Fibroblast of the aortic adventitia (primary cell): ENCODE measurements at regions not wholly inside any gene's neighbourhood (a gene's known extent, or its start where the extent isn't known, plus 50 kb on each side); places are given as distances from the start of the nearest gene placed in this dataset.

Experiments
- DNase-seq: peaks from one replicate; pipeline ENCODE4 v3.0.0-alpha.2; 2010; ENCODE audit warnings: low read depth
- H3K4me3 ChIP-seq: 2 replicates; pipeline ENCODE4 v1.5.1; 2011; ENCODE audit warnings: low read depth, mild to moderate bottlenecking, control low read depth, low read length, moderate library complexity
- TF ChIP-seq, protein P1 (sequence below): IDR thresholded peaks from 2 replicates; pipeline ENCODE4 v1.5.1; 2011; ENCODE audit warnings: mild to moderate bottlenecking, low read length, control low read depth, inconsistent platforms; ENCODE audit not compliant: insufficient read depth

DNA sequence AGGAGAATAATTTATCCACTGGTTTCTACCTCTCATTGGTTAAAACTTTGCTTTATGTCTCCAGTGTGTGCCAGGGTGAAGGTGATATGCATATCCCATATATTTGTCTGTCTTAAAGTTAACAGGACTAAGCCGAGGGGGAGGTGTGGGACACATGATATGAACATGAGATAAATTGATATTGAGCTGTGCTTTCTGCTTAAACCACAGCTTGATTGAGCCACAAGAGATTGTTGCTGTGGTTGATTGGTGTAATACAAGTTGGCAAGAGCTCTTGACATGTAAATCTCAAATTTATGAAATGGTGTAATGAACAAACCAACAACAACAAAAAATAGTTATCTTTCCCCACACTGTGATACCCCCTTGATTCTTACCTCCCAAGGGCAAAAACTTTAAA is 1295.5 kb upstream of the NCAM2 start:
- no peak for DNase-seq
- no peak overlapping the region for H3K4me3 ChIP-seq
- TF ChIP-seq, protein P1, sequence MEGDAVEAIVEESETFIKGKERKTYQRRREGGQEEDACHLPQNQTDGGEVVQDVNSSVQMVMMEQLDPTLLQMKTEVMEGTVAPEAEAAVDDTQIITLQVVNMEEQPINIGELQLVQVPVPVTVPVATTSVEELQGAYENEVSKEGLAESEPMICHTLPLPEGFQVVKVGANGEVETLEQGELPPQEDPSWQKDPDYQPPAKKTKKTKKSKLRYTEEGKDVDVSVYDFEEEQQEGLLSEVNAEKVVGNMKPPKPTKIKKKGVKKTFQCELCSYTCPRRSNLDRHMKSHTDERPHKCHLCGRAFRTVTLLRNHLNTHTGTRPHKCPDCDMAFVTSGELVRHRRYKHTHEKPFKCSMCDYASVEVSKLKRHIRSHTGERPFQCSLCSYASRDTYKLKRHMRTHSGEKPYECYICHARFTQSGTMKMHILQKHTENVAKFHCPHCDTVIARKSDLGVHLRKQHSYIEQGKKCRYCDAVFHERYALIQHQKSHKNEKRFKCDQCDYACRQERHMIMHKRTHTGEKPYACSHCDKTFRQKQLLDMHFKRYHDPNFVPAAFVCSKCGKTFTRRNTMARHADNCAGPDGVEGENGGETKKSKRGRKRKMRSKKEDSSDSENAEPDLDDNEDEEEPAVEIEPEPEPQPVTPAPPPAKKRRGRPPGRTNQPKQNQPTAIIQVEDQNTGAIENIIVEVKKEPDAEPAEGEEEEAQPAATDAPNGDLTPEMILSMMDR, result no peak

DNA sequence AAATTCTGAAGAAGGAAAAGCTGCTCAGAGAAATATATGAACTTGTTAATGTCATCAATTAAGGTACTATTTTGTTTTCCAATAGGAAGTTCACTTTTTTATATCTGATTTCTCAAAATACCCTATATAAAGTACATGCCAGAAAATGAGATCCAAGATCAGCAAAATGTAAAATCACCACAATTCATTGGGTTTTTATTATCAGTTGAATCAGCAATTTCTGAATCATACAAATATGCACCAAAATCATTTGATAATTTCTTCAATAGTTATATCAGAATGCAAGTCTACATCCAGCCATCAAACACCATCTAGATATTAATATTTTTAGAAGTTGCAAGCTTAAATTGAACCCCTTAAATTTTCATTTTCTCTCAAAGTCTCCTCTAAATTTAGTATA is 1293.4 kb upstream of the NCAM2 start:
- TF ChIP-seq, protein P1, result no peak
- DNase-seq, result no peak
- no peak overlapping the region for H3K4me3 ChIP-seq

DNA sequence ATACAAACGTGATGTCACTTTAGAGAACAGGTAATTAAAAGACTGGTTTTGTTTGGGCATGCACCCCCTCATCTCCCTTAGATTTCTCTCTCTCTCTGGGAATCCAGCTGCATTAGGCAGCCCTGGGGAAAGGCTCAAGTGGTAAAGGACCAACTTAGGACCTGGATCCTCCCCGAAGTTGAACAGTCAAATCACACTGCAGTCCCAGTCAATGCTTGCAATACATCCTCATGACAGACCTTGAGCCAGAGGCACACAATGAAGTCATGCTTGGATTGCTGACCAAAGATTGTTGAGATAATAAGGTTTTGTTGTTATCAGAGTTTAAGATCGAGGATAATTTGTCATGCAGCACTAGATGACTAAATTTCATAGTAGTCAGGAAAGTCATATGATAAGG is 1285.8 kb upstream of the NCAM2 start:
- DNase-seq, result no peak
- TF ChIP-seq, protein P1, result no peak
- no peak overlapping the region for H3K4me3 ChIP-seq

DNA sequence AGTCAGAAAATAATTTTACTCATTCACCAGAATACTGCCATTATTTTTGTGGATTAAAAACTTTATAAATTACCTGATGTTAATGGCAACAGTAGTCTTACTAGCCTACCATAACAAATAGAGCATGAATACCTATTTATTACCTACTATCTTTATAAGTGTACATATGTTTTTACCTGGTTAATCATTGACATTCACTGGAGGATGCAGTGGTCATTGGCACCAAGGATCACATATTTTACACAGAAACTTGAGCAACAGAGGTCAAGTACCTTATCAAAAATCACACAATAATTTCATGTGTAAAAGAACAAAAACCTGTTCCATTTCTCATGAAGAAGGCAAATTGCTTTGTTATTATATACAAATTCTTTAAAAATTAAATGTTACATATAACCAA is 1284.9 kb upstream of the NCAM2 start:
- no peak for DNase-seq
- no peak overlapping the region for H3K4me3 ChIP-seq
- TF ChIP-seq, protein P1, result no peak

DNA sequence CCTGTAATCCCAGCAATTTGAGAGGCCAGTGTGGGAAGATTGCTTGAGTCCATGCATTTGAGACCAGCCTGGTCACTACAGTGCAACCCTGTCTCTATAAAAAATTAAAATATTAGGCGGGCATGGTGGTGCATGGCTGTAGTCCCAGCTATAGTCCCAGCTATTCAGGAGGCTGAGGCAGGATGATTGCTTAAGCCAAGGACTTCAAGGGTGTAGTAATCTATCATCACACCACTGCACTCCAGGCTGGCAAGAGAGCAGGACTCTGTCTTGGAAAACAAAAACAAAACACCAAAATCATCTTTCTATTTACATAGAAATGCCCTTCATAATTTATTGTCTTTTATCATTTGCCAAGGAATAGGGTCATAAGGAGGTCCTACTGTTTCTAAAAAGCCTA is 1274.1 kb upstream of the NCAM2 start:
- no peak for DNase-seq
- TF ChIP-seq, protein P1, result no peak
- H3K4me3 ChIP-seq, result no peak overlapping the region

DNA sequence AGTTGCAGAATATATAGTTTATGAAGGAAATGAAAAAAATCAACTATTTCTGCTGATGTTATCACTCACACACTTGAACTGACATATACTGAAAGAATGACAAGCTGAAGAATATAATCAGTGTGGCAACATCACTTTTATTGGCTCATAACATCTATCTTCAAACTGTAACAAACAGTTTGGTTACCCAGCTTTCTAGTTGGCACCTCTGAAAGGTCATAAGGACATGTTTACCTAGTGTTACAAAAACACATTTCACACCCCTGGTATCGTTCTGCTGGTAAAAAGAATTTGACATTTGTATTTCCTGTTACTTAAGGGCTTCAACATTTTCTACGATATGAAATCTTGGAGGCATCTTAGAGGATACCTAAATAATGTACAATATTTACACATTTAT is 1267.0 kb upstream of the NCAM2 start:
- H3K4me3 ChIP-seq, result no peak overlapping the region
- TF ChIP-seq, protein P1, result no peak
- DNase-seq, result no peak

DNA sequence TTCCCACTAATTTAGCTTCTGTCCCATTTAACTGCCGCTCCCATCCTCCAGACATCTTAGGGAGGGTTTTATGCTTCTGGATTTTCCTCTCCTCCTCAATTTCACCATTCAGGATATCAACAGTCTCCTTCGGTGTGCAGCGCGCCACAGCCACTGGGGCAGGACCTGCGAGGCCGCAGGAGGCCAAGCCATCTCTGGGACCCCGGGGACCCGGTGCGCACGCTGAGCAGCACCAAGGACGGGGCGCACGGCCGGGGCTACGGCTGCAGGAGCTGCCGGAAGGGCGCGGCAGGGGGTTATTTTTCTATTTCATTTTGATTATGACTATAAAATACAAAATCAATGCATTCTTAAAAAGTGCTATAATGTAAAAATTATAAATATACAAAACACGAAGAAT is 1238.4 kb upstream of the NCAM2 start:
- TF ChIP-seq, protein P1, result no peak
- no peak overlapping the region for H3K4me3 ChIP-seq
- no peak for DNase-seq
